NCI-H226 (cell line): ENCODE measurements at regions not wholly inside any gene's neighbourhood (a gene's known extent, or its start where the extent isn't known, plus 50 kb on each side); places are given as distances from the start of the nearest gene placed in this dataset.

Experiments
- DNase-seq: peaks from one replicate; pipeline ENCODE4 v3.0.0-alpha.2; 2015

GRCh38 chr7:25831831-25832411 is 320.1 kb upstream of the NFE2L3 start:
- no peak for DNase-seq

- DNase-seq: no peak
Observed at GRCh38 chr7:25832456-25832855, 319.5 kb upstream of the NFE2L3 start.

- DNase-seq: no peak
Observed at GRCh38 chr7:25832929-25833328, 319.1 kb upstream of the NFE2L3 start.

GRCh38 chr7:25834050-25834449 is 317.9 kb upstream of the NFE2L3 start:
- no peak for DNase-seq

GRCh38 chr7:25835197-25835596 is 316.8 kb upstream of the NFE2L3 start:
- DNase-seq: peak; percentile 21

GRCh38 chr7:25839084-25839769 is 312.8 kb upstream of the NFE2L3 start:
- peak; percentile 44 for DNase-seq

GRCh38 chr7:25840209-25840792 is 311.7 kb upstream of the NFE2L3 start:
- DNase-seq: no peak

GRCh38 chr7:25841575-25841974 is 310.4 kb upstream of the NFE2L3 start:
- DNase-seq: no peak

GRCh38 chr7:25842201-25842733 is 309.7 kb upstream of the NFE2L3 start:
- DNase-seq: no peak

- DNase-seq: no peak
Observed at GRCh38 chr7:25843467-25843866, 308.5 kb upstream of the NFE2L3 start.

- no peak for DNase-seq
Observed at GRCh38 chr7:25844102-25844870, 307.7 kb upstream of the NFE2L3 start.

- no peak for DNase-seq
Observed at GRCh38 chr7:25845464-25845863, 306.5 kb upstream of the NFE2L3 start.

- DNase-seq: peak; percentile 66
Observed at GRCh38 chr7:25846722-25847121, 305.3 kb upstream of the NFE2L3 start.

GRCh38 chr7:25847336-25848070 is 304.5 kb upstream of the NFE2L3 start:
- peak; percentile 37 for DNase-seq

- DNase-seq: peak; percentile 92
Observed at GRCh38 chr7:25849500-25850184, 302.4 kb upstream of the NFE2L3 start.

GRCh38 chr7:25850216-25850615 is 301.8 kb upstream of the NFE2L3 start:
- DNase-seq: no peak

GRCh38 chr7:25850735-25851134 is 301.3 kb upstream of the NFE2L3 start:
- no peak for DNase-seq

GRCh38 chr7:25851332-25852210 is 300.4 kb upstream of the NFE2L3 start:
- peak; percentile 77 for DNase-seq

GRCh38 chr7:25852211-25852938 is 299.6 kb upstream of the NFE2L3 start:
- DNase-seq: no peak

GRCh38 chr7:25852939-25853271 is 299.1 kb upstream of the NFE2L3 start:
- DNase-seq: no peak
